ENCODE measurements at regions not wholly inside any gene's neighbourhood (a gene's known extent, or its start where the extent isn't known, plus 50 kb on each side); places are given as distances from the start of the nearest gene placed in this dataset.

DNA sequence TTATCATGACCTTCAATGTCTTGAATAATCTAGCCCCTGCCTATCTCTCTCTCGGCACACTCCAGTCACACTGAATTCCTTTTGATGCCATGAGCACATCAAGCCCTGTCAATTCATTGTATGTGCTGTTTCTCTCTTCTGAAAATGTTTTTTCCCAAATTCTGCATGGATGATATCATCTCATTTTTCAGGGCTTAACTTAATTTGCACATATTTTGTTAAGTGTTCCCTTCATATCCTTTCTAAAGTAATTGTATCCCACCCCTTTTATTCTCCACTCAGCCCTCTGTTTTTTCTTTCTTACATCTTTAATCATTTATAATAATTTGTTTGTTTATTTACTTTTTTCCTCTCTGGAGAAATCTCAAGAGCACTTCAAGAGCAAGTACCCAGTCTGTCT, 149.9 kb downstream of the ZNF326 start (continued):
- TF ChIP-seq, protein P1, sequence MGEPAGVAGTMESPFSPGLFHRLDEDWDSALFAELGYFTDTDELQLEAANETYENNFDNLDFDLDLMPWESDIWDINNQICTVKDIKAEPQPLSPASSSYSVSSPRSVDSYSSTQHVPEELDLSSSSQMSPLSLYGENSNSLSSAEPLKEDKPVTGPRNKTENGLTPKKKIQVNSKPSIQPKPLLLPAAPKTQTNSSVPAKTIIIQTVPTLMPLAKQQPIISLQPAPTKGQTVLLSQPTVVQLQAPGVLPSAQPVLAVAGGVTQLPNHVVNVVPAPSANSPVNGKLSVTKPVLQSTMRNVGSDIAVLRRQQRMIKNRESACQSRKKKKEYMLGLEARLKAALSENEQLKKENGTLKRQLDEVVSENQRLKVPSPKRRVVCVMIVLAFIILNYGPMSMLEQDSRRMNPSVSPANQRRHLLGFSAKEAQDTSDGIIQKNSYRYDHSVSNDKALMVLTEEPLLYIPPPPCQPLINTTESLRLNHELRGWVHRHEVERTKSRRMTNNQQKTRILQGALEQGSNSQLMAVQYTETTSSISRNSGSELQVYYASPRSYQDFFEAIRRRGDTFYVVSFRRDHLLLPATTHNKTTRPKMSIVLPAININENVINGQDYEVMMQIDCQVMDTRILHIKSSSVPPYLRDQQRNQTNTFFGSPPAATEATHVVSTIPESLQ (CRISPR knock-in tag; IDR thresholded peaks at IDR 0.05) = no peak
- TF ChIP-seq ARID4B (CRISPR knock-in tag; IDR thresholded peaks at IDR 0.05; ENCODE audit: borderline replicate concordance) = no peak
- TF ChIP-seq GRHL2 (CRISPR knock-in tag; IDR thresholded peaks at IDR 0.05; ENCODE audit: insufficient replicate concordance, severe bottlenecking) = no peak
- TF ChIP-seq MXD4 (CRISPR knock-in tag; IDR thresholded peaks at IDR 0.05; ENCODE audit: borderline replicate concordance) = no peak
- TF ChIP-seq ETV6 (CRISPR knock-in tag; IDR thresholded peaks at IDR 0.05) = no peak
- no peak for TF ChIP-seq NFYB (CRISPR knock-in tag; conservative IDR thresholded peaks at IDR 0.05; ENCODE audit: low read depth)
- no peak for TF ChIP-seq PREB (CRISPR knock-in tag; IDR thresholded peaks at IDR 0.05; ENCODE audit: borderline replicate concordance)
- TF ChIP-seq, protein P2, sequence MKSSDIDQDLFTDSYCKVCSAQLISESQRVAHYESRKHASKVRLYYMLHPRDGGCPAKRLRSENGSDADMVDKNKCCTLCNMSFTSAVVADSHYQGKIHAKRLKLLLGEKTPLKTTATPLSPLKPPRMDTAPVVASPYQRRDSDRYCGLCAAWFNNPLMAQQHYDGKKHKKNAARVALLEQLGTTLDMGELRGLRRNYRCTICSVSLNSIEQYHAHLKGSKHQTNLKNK (CRISPR knock-in tag; IDR thresholded peaks at IDR 0.05) = no peak
- TF ChIP-seq ZNF317 (CRISPR knock-in tag; IDR thresholded peaks at IDR 0.05; ENCODE audit: borderline replicate concordance, low read depth) = no peak
- no peak for TF ChIP-seq OVOL2 (CRISPR knock-in tag; IDR thresholded peaks at IDR 0.05; ENCODE audit: borderline replicate concordance)
- TF ChIP-seq ZNF138 (CRISPR knock-in tag; conservative IDR thresholded peaks at IDR 0.05) = no peak

GRCh38 chr1:90143591-90143990, 148.7 kb downstream of the ZNF326 start:
- H3K27me3 Mint-ChIP-seq (ENCODE audit: low read depth) = peaks cover 4% of the 10 kb centered on the region
- H3K36me3 Mint-ChIP-seq = peaks cover 22% of the 10 kb centered on the region
- TF ChIP-seq ZNF263 (CRISPR knock-in tag; IDR thresholded peaks at IDR 0.05; ENCODE audit: low read depth) = no peak
- TF ChIP-seq, protein P3, sequence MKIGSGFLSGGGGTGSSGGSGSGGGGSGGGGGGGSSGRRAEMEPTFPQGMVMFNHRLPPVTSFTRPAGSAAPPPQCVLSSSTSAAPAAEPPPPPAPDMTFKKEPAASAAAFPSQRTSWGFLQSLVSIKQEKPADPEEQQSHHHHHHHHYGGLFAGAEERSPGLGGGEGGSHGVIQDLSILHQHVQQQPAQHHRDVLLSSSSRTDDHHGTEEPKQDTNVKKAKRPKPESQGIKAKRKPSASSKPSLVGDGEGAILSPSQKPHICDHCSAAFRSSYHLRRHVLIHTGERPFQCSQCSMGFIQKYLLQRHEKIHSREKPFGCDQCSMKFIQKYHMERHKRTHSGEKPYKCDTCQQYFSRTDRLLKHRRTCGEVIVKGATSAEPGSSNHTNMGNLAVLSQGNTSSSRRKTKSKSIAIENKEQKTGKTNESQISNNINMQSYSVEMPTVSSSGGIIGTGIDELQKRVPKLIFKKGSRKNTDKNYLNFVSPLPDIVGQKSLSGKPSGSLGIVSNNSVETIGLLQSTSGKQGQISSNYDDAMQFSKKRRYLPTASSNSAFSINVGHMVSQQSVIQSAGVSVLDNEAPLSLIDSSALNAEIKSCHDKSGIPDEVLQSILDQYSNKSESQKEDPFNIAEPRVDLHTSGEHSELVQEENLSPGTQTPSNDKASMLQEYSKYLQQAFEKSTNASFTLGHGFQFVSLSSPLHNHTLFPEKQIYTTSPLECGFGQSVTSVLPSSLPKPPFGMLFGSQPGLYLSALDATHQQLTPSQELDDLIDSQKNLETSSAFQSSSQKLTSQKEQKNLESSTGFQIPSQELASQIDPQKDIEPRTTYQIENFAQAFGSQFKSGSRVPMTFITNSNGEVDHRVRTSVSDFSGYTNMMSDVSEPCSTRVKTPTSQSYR (CRISPR knock-in tag; IDR thresholded peaks at IDR 0.05) = no peak
- TF ChIP-seq MYBL2 (CRISPR knock-in tag; IDR thresholded peaks at IDR 0.05) = no peak
- TF ChIP-seq EMX1 (CRISPR knock-in tag; IDR thresholded peaks at IDR 0.05) = no peak
- no peak for TF ChIP-seq STAT6 (CRISPR knock-in tag; conservative IDR thresholded peaks at IDR 0.05; ENCODE audit: low read depth)
- TF ChIP-seq CBFB (CRISPR knock-in tag; IDR thresholded peaks at IDR 0.05; ENCODE audit: low read depth) = no peak
- no peak for TF ChIP-seq JUN (CRISPR knock-in tag; IDR thresholded peaks at IDR 0.05)
- TF ChIP-seq, protein P4, sequence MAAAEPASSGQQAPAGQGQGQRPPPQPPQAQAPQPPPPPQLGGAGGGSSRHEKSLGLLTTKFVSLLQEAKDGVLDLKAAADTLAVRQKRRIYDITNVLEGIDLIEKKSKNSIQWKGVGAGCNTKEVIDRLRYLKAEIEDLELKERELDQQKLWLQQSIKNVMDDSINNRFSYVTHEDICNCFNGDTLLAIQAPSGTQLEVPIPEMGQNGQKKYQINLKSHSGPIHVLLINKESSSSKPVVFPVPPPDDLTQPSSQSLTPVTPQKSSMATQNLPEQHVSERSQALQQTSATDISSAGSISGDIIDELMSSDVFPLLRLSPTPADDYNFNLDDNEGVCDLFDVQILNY (CRISPR knock-in tag; IDR thresholded peaks at IDR 0.05) = no peak
- TF ChIP-seq HMGA2 (CRISPR knock-in tag; IDR thresholded peaks at IDR 0.05) = no peak
- TF ChIP-seq SMAD3 (CRISPR knock-in tag; IDR thresholded peaks at IDR 0.05; ENCODE audit: borderline replicate concordance) = no peak
- ChIA-PET CTCF (interaction anchor here (1.4 kb wide), 1 partner anchor 11 kb away, joined by 5 read pairs; no protein-coding TSS in a partner anchor), POLR2A (no interaction called here)
- H3K9me3 Mint-ChIP-seq = peaks cover 34% of the 10 kb centered on the region
- no peak overlapping the region for H3K27ac Mint-ChIP-seq
- ATAC-seq (no peak), DNase-seq (ENCODE audit: low spot score) (no peak)
- H3K4me3 Mint-ChIP-seq = no peak overlapping the region
- H3K4me1 Mint-ChIP-seq = no peaks in the 10 kb centered on the region

All from WTC11 (cell line).